ENCODE measurements at regions not wholly inside any gene's neighbourhood (a gene's known extent, or its start where the extent isn't known, plus 50 kb on each side); places are given as distances from the start of the nearest gene placed in this dataset.

DNA sequence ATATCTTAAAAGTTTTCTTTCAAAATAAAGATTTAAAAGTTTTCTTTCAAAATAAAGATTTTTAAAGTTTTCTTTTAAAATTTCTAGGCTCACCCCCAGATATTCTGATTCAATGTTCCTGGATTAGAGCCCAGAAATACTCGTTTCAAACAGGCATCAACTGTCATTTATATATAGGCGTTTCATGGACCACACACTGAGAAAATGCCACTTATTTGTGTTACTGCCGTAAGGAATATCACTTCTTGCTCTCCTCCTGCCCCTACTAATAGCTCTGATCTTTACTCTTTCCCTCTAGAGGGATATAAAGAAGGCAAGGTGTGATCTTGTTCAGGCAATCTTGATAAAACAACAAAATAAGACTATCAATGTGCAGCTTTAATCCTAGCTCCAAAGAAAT lies 1324.1 kb downstream of the CDH8 start:
- Histone ChIP-seq H3K9me3 (no peaks in the 10 kb centered on the region), H3K27ac (no peak overlapping the region), H3K4me3 (no peak overlapping the region), H3K4me2 (no peak overlapping the region), H3K4me1 (no peaks in the 10 kb centered on the region)
- WGBS (ENCODE audit: missing lambda C conversion rate), result 5% methylated on average over 3 of the region's 3 CpGs
- ChIA-PET POLR2A (no interaction called here), CTCF (no interaction called here)
- DNase-seq (ENCODE audit: low read depth in 1 of 2, low spot score in 1 of 2), result no peak
- no peak for ATAC-seq
- no peak for FAIRE-seq
- TF ChIP-seq RFX5 (IDR thresholded peaks at IDR 0.05), result no peak
- TF ChIP-seq CBX8 (IDR thresholded peaks at IDR 0.05), result no peak
- no peak for TF ChIP-seq PHF8 (IDR thresholded peaks at IDR 0.05; ENCODE audit: borderline replicate concordance, low read depth)
- no peak for TF ChIP-seq NPAS2 (CRISPR knock-in tag; IDR thresholded peaks at IDR 0.05; ENCODE audit: borderline replicate concordance)
- no peak for TF ChIP-seq CTCF (IDR thresholded peaks at IDR 0.05)
- no peak for TF ChIP-seq ZC3H11A (IDR thresholded peaks at IDR 0.05)
- no peak for TF ChIP-seq BHLHE40 (IDR thresholded peaks at IDR 0.05; ENCODE audit: low read depth, low read length)
- no peak for TF ChIP-seq POLR2A (IDR thresholded peaks at IDR 0.05; ENCODE audit: low read length)
- no peak for TF ChIP-seq NFE2L2 (conservative IDR thresholded peaks at IDR 0.05; ENCODE audit: low read length)
- TF ChIP-seq, protein P1, sequence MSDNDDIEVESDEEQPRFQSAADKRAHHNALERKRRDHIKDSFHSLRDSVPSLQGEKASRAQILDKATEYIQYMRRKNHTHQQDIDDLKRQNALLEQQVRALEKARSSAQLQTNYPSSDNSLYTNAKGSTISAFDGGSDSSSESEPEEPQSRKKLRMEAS (IDR thresholded peaks at IDR 0.05), result no peak
- TF ChIP-seq, protein P2, sequence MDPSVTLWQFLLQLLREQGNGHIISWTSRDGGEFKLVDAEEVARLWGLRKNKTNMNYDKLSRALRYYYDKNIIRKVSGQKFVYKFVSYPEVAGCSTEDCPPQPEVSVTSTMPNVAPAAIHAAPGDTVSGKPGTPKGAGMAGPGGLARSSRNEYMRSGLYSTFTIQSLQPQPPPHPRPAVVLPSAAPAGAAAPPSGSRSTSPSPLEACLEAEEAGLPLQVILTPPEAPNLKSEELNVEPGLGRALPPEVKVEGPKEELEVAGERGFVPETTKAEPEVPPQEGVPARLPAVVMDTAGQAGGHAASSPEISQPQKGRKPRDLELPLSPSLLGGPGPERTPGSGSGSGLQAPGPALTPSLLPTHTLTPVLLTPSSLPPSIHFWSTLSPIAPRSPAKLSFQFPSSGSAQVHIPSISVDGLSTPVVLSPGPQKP (IDR thresholded peaks at IDR 0.05; ENCODE audit: low read depth, low read length), result no peak
- no peak for TF ChIP-seq HES2 (IDR thresholded peaks at IDR 0.05)
- no peak for TF ChIP-seq MAZ (IDR thresholded peaks at IDR 0.05; ENCODE audit: borderline replicate concordance, low read depth, low read length)
- TF ChIP-seq, protein P3, sequence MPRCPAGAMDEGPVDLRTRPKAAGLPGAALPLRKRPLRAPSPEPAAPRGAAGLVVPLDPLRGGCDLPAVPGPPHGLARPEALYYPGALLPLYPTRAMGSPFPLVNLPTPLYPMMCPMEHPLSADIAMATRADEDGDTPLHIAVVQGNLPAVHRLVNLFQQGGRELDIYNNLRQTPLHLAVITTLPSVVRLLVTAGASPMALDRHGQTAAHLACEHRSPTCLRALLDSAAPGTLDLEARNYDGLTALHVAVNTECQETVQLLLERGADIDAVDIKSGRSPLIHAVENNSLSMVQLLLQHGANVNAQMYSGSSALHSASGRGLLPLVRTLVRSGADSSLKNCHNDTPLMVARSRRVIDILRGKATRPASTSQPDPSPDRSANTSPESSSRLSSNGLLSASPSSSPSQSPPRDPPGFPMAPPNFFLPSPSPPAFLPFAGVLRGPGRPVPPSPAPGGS (IDR thresholded peaks at IDR 0.05), result no peak
- no peak for TF ChIP-seq CHD4 (IDR thresholded peaks at IDR 0.05; ENCODE audit: borderline replicate concordance)

GRCh38 chr16:60704726-60705125 lies 1331.5 kb downstream of the CDH8 start:
- Histone ChIP-seq H3K27ac (no peak overlapping the region), H3K4me1 (no peaks in the 10 kb centered on the region), H3K4me3 (no peak overlapping the region), H3K4me2 (no peak overlapping the region), H3K9me3 (no peaks in the 10 kb centered on the region)
- FAIRE-seq (no peak), ATAC-seq (no peak), DNase-seq (ENCODE audit: low read depth in 1 of 2, low spot score in 1 of 2) (no peak)
- TF ChIP-seq FOSL2 (IDR thresholded peaks at IDR 0.05) (no peak), FOSL2 (CRISPR knock-in tag; IDR thresholded peaks at IDR 0.05) (no peak), HOXB13 (CRISPR knock-in tag; IDR thresholded peaks at IDR 0.05; ENCODE audit: low read depth) (no peak), FOSB (CRISPR knock-in tag; IDR thresholded peaks at IDR 0.05) (no peak), KDM5A (IDR thresholded peaks at IDR 0.05) (no peak), EHMT2 (IDR thresholded peaks at IDR 0.05; ENCODE audit: low read depth) (no peak), HOXA7 (CRISPR knock-in tag; IDR thresholded peaks at IDR 0.05) (no peak), EP300 (IDR thresholded peaks at IDR 0.05) (no peak), BHLHE40 (IDR thresholded peaks at IDR 0.05; ENCODE audit: low read depth, low read length) (no peak), ATOH8 (CRISPR knock-in tag; IDR thresholded peaks at IDR 0.05; ENCODE audit: low read depth) (no peak), JUN (IDR thresholded peaks at IDR 0.05) (no peak), CBX2 (IDR thresholded peaks at IDR 0.05; ENCODE audit: borderline replicate concordance, low read depth) (no peak), NPAS2 (CRISPR knock-in tag; IDR thresholded peaks at IDR 0.05; ENCODE audit: borderline replicate concordance) (no peak), CTCF (IDR thresholded peaks at IDR 0.05) (no peak), TP53 (CRISPR knock-in tag; IDR thresholded peaks at IDR 0.05) (no peak), HDAC2 (IDR thresholded peaks at IDR 0.05) (no peak), FOXS1 (CRISPR knock-in tag; IDR thresholded peaks at IDR 0.05) (no peak)
- TF ChIP-seq, protein P2 (IDR thresholded peaks at IDR 0.05; ENCODE audit: low read depth, low read length), result no peak
- 0% methylated on average over 1 of the region's 1 CpG for WGBS (ENCODE audit: missing lambda C conversion rate)
- CTCF ChIA-PET, result no interaction called here
- POLR2A ChIA-PET, result no interaction called here
